ENCODE measurements at regions not wholly inside any gene's neighbourhood (a gene's known extent, or its start where the extent isn't known, plus 50 kb on each side); places are given as distances from the start of the nearest gene placed in this dataset.

DNA sequence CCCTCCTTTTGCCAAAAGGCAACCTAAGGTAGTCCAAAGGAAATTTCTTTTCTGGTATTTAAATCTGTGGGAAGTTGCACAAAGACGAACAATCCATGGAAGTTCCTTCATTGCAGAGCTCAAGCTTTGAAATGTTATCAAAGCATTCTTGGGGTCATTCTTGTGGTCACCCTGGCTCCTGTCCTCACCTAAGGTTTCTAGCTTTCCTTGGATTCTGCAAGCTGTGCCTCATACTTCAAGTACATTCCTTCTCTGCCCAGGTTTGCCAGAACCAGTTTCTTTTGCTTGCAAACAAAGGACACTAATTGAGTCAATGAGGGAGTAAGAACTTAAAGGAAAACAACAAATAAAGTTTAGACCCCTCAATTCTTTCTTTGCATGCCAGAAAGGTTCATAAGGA, 329.8 kb upstream of the PDZRN3 start (continued):
- TF ChIP-seq BHLHE40 (IDR thresholded peaks at IDR 0.05; ENCODE audit: low read depth, low read length) (no peak), POLR2AphosphoS2 (conservative IDR thresholded peaks at IDR 0.05; ENCODE audit: low read length) (no peak), EP300 (IDR thresholded peaks at IDR 0.05) (no peak), MYC (IDR thresholded peaks at IDR 0.05; ENCODE audit: borderline replicate concordance, low read length) (no peak), ZSCAN20 (CRISPR knock-in tag; IDR thresholded peaks at IDR 0.05) (no peak), TP53 (CRISPR knock-in tag; IDR thresholded peaks at IDR 0.05) (no peak), HOXA7 (CRISPR knock-in tag; IDR thresholded peaks at IDR 0.05) (no peak), NPAS2 (CRISPR knock-in tag; IDR thresholded peaks at IDR 0.05; ENCODE audit: borderline replicate concordance) (no peak)

DNA sequence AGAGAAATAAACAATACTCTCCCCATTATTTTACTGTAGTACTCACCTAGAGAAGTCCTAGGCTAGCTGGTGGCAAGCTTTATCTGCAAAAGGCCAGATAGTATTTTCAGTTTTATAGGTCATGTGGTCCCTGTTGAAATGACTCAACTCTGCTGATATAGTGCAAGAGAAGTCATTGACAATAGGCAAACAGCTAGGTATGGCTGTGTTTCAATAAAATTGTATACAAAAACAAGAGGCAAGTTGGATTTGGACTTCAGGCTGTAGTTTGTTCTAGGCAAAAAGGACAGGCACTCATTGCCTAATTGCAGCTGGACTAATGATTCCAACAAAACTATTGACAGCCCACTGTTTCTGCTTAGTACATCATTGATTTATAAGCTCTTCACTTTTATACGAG, 328.0 kb upstream of the PDZRN3 start:
- ChIA-PET CTCF (no interaction called here), POLR2A (no interaction called here)
- Histone ChIP-seq H3K4me1 (no peaks in the 10 kb centered on the region), H3K4me2 (no peak overlapping the region), H3K9me3 (no peaks in the 10 kb centered on the region), H3K27ac (no peak overlapping the region), H3K4me3 (no peak overlapping the region)
- WGBS (ENCODE audit: missing lambda C conversion rate) = 12% methylated on average over 1 of the region's 1 CpG
- FAIRE-seq (no peak), DNase-seq (ENCODE audit: low read depth in 1 of 2, low spot score in 1 of 2) (no peak), ATAC-seq (no peak)
- TF ChIP-seq HOXB5 (CRISPR knock-in tag; IDR thresholded peaks at IDR 0.05) (no peak), ZFP36 (IDR thresholded peaks at IDR 0.05; ENCODE audit: borderline replicate concordance, partially characterized antibody) (no peak), ZSCAN20 (CRISPR knock-in tag; IDR thresholded peaks at IDR 0.05) (no peak), MYC (IDR thresholded peaks at IDR 0.05; ENCODE audit: borderline replicate concordance, low read length) (no peak), TP53 (CRISPR knock-in tag; IDR thresholded peaks at IDR 0.05) (no peak), HOXB13 (CRISPR knock-in tag; IDR thresholded peaks at IDR 0.05; ENCODE audit: low read depth) (no peak), RNF2 (IDR thresholded peaks at IDR 0.05; ENCODE audit: borderline replicate concordance, low read depth) (no peak), HOXA7 (CRISPR knock-in tag; IDR thresholded peaks at IDR 0.05) (no peak), KDM5A (IDR thresholded peaks at IDR 0.05) (no peak), BHLHE40 (IDR thresholded peaks at IDR 0.05; ENCODE audit: low read depth, low read length) (no peak), RAD21 (conservative IDR thresholded peaks at IDR 0.05 in 1 of 2, IDR thresholded peaks at IDR 0.05 in 1 of 2) (no peak), ZC3H11A (IDR thresholded peaks at IDR 0.05) (no peak), HEYL (CRISPR knock-in tag; IDR thresholded peaks at IDR 0.05) (no peak), POLR2A (IDR thresholded peaks at IDR 0.05; ENCODE audit: low read length) (no peak)
- TF ChIP-seq, protein P1, sequence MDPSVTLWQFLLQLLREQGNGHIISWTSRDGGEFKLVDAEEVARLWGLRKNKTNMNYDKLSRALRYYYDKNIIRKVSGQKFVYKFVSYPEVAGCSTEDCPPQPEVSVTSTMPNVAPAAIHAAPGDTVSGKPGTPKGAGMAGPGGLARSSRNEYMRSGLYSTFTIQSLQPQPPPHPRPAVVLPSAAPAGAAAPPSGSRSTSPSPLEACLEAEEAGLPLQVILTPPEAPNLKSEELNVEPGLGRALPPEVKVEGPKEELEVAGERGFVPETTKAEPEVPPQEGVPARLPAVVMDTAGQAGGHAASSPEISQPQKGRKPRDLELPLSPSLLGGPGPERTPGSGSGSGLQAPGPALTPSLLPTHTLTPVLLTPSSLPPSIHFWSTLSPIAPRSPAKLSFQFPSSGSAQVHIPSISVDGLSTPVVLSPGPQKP (IDR thresholded peaks at IDR 0.05; ENCODE audit: low read depth, low read length) = no peak
- TF ChIP-seq, protein P2, sequence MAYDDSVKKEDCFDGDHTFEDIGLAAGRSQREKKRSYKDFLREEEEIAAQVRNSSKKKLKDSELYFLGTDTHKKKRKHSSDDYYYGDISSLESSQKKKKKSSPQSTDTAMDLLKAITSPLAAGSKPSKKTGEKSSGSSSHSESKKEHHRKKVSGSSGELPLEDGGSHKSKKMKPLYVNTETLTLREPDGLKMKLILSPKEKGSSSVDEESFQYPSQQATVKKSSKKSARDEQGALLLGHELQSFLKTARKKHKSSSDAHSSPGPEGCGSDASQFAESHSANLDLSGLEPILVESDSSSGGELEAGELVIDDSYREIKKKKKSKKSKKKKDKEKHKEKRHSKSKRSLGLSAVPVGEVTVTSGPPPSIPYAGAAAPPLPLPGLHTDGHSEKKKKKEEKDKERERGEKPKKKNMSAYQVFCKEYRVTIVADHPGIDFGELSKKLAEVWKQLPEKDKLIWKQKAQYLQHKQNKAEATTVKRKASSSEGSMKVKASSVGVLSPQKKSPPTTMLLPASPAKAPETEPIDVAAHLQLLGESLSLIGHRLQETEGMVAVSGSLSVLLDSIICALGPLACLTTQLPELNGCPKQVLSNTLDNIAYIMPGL (CRISPR knock-in tag; IDR thresholded peaks at IDR 0.05; ENCODE audit: borderline replicate concordance) = no peak
- TF ChIP-seq, protein P3, sequence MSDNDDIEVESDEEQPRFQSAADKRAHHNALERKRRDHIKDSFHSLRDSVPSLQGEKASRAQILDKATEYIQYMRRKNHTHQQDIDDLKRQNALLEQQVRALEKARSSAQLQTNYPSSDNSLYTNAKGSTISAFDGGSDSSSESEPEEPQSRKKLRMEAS (IDR thresholded peaks at IDR 0.05) = no peak
- TF ChIP-seq, protein P4, sequence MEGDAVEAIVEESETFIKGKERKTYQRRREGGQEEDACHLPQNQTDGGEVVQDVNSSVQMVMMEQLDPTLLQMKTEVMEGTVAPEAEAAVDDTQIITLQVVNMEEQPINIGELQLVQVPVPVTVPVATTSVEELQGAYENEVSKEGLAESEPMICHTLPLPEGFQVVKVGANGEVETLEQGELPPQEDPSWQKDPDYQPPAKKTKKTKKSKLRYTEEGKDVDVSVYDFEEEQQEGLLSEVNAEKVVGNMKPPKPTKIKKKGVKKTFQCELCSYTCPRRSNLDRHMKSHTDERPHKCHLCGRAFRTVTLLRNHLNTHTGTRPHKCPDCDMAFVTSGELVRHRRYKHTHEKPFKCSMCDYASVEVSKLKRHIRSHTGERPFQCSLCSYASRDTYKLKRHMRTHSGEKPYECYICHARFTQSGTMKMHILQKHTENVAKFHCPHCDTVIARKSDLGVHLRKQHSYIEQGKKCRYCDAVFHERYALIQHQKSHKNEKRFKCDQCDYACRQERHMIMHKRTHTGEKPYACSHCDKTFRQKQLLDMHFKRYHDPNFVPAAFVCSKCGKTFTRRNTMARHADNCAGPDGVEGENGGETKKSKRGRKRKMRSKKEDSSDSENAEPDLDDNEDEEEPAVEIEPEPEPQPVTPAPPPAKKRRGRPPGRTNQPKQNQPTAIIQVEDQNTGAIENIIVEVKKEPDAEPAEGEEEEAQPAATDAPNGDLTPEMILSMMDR (IDR thresholded peaks at IDR 0.05) = no peak
